Aorta (tissue), 5 donors: ENCODE measurements at regions not wholly inside any gene's neighbourhood (a gene's known extent, or its start where the extent isn't known, plus 50 kb on each side); places are given as distances from the start of the nearest gene placed in this dataset.
"Not testable (repeated sequence)": the region's sequence is repeated elsewhere in the genome, so short reads cannot be mapped to it uniquely, and the experiment has no call there.

Experiments
- ATAC-seq: fragments of 200-7000 bp; cut with Tn5 transposase; one replicate; pipeline ENCODE4 v1.9.1; 2022; ENCODE audit warnings: moderate library complexity; ENCODE audit not compliant: low FRiP score
- DNase-seq, 2 donors: peaks; one replicate each; pipeline ENCODE4 v3.0.0-alpha.2; 2020
- H3K27ac ChIP-seq, 2 donors: one replicate each; pipeline ENCODE4 v1.5.1; 2013; ENCODE audit warnings: low read length in 2 of 2, mild to moderate bottlenecking in 2 of 2, moderate library complexity in 2 of 2, control low read depth in 1 of 2, inconsistent platforms in 1 of 2, low read depth in 1 of 2
- H3K27me3 ChIP-seq, 2 donors: one replicate each; pipeline ENCODE4 v1.6.1; 2013; ENCODE audit warnings: control low read depth in 1 of 2, low read length in 1 of 2, mild to moderate bottlenecking in 1 of 2, moderate library complexity in 1 of 2; ENCODE audit not compliant: insufficient read depth in 2 of 2, control insufficient read depth in 1 of 2
- H3K36me3 ChIP-seq, 2 donors: one replicate each; pipeline ENCODE4 v1.6.1; 2013; ENCODE audit warnings: control low read depth in 1 of 2, low read length in 1 of 2, mild to moderate bottlenecking in 1 of 2; ENCODE audit not compliant: insufficient read depth in 2 of 2, control insufficient read depth in 1 of 2
- H3K4me1 ChIP-seq, 2 donors: one replicate each; pipeline ENCODE4 v1.6.1; 2013; ENCODE audit warnings: low read length in 2 of 2, control low read depth in 1 of 2, mild to moderate bottlenecking in 1 of 2, moderate library complexity in 1 of 2; ENCODE audit not compliant: insufficient read depth in 2 of 2, control insufficient read depth in 1 of 2
- H3K4me3 ChIP-seq, 2 donors: one replicate each; pipeline ENCODE4 v1.5.1; 2013; ENCODE audit warnings: low read length in 2 of 2, control low read depth in 1 of 2, mild to moderate bottlenecking in 1 of 2
- H3K9me3 ChIP-seq: one replicate; pipeline ENCODE4 v1.6.1; 2013; ENCODE audit warnings: mild to moderate bottlenecking, low read length; ENCODE audit not compliant: control insufficient read depth
- WGBS, 2 donors: extraction: QIAGEN DNeasy Blood & Tissue Kit; methylation state at CpG; one replicate each; pipeline ENCODE4 v1.1.7; 2013; 5-methylcytosine and 5-hydroxymethylcytosine counted together
- intact Hi-C, 2 donors: fragments of 100-400 bp; cut with DNase I; formaldehyde crosslinking; loops; one replicate each; pipeline versions ENCODE4 v1.14.2 to v1.15.0; 2022
- donor health status: healthy with polysubstance abuse.
- donor health status: Bipolar disorder and iron deficiency.
- donor health status: DM: no; HTN: no; CAD: no.
- donor health status: DM: no; HTN: no; CAD: no.
- donor health status: DM: yes; HTN: yes; CAD: no.

DNA sequence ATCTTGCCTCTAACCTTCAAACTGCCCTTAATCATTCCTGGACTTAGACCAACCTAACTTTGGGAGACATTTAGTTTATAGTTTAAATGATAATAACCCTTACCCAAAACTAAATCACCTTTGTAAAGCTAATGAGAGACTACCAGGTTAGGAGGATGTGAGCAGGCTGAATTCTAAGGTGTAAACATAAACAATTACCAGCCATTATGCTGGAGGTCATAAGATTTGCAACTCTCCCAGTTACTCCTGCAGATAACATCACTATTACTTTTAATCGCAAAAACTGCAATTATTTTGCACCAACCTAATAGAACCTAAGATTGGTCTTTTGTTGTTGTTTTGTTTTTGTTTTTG lies 86.5 kb upstream of the MSH6 start:
- H3K4me3 ChIP-seq: no peak overlapping the region
- H3K27me3 ChIP-seq: no peaks in the 10 kb centered on the region
- ATAC-seq (no peak), DNase-seq (no peak)
- H3K9me3 ChIP-seq: peaks cover 2% of the 10 kb centered on the region
- no peaks in the 10 kb centered on the region for H3K4me1 ChIP-seq
- 31 to 46% methylated on average over 1 of the region's 1 CpG for WGBS, 2 donors
- H3K27ac ChIP-seq: no peak overlapping the region
- no peaks in the 10 kb centered on the region for H3K36me3 ChIP-seq
- intact Hi-C loops: no loop called here

DNA sequence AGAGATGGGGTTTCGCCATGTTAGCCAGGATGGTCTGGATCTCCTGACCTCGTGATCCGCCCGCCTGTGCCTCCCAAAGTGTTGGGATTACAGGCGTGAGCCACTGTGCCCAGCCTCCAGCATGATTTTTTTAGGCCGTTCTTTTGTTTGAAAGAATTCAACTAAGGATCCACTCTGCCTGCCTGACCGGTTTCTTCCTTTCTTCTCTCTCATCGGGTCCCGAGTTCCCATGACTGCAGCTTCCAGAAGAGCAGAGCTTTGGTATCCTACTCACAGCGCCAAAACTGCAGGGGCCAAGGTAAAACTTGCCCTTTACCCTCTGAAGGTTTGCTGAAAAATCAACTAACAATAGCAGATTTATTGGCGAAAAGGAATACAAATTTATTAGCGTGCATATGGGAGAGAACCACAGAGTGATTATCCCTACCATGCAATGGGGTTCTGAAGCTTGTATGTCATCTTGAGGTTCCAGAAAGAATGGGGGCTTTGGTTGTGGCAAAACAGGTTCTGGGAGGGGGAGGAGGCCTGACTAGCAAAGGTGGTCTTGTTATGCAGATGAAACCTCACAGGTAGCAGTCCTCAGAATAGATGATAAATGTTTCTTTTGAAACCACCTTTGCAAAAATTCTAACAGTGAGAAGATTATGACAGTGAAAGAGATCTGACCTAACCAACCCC lies 87.0 kb upstream of the MSH6 start:
- no peak for DNase-seq
- Histone ChIP-seq H3K27me3 (no peaks in the 10 kb centered on the region), H3K27ac (no peak overlapping the region), H3K36me3 (no peaks in the 10 kb centered on the region), H3K4me3 (no peak overlapping the region), H3K4me1 (no peaks in the 10 kb centered on the region), H3K9me3 (peaks cover 2% of the 10 kb centered on the region)
- no peak for ATAC-seq
- 42 to 49% methylated on average over 10 to 12 of the region's 12 CpGs for WGBS, 2 donors
- intact Hi-C loops: no loop called here

DNA sequence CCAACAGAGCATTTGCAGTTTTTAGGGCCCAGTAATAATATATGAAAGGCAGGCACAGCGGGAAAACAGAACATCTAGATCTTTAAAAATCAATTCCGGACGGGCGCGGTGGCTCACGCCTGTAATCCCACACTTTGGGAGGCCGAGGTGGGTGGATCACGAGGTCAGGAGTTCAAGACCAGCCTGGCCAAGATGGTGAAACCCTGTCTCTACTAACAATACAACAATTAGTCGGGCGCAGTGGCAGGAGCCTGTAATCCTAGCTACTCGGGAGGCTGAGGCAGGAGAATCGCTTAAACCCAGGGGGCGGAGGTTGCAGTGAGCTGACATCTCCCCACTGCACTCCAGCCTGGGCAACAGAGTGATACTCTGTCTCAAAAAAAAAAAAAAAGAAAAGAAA lies 88.5 kb upstream of the MSH6 start:
- H3K27ac ChIP-seq, intact Hi-C loops, H3K9me3 ChIP-seq, DNase-seq, H3K27me3 ChIP-seq, H3K36me3 ChIP-seq, ATAC-seq, H3K4me1 ChIP-seq, H3K4me3 ChIP-seq: not testable (repeated sequence)
- WGBS, 2 donors: 91 to 94% methylated on average over 13 of the region's 13 CpGs

- H3K27me3 ChIP-seq, H3K9me3 ChIP-seq, H3K4me1 ChIP-seq, ATAC-seq, H3K4me3 ChIP-seq, intact Hi-C loops, H3K27ac ChIP-seq, DNase-seq, H3K36me3 ChIP-seq: not testable (repeated sequence)
- WGBS, 2 donors: 97% methylated on average over 31 to 41 of the region's 44 CpGs
These were observed 92.1 kb upstream of the MSH6 start for GRCh38 chr2:47690706-47691325.

DNA sequence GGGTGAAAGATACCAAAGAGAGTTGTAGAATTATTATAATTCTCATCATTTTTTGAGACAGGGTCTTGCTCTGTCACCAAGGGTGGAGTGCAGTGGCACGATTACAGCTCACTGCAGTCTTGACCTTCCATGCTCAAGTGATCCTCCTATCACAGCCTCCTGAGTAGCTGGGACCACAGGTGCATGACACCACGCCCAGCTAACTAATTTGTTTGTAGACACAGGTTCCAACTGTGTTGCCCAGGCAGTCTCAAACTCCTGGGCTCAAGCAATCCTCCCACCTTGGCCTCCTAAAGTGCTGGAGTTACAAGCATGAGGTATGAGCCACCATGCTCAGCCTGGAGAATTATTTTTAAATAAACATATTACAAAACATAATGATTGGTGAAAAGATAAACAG lies 92.8 kb upstream of the MSH6 start:
- intact Hi-C loops: no loop called here
- no peak overlapping the region for H3K4me3 ChIP-seq
- ATAC-seq (no peak), DNase-seq (no peak)
- H3K9me3 ChIP-seq: no peaks in the 10 kb centered on the region
- H3K36me3 ChIP-seq: no peaks in the 10 kb centered on the region
- no peaks in the 10 kb centered on the region for H3K4me1 ChIP-seq
- WGBS, 2 donors: 84 to 86% methylated on average over 2 of the region's 2 CpGs
- H3K27ac ChIP-seq: no peak overlapping the region
- no peaks in the 10 kb centered on the region for H3K27me3 ChIP-seq

DNA sequence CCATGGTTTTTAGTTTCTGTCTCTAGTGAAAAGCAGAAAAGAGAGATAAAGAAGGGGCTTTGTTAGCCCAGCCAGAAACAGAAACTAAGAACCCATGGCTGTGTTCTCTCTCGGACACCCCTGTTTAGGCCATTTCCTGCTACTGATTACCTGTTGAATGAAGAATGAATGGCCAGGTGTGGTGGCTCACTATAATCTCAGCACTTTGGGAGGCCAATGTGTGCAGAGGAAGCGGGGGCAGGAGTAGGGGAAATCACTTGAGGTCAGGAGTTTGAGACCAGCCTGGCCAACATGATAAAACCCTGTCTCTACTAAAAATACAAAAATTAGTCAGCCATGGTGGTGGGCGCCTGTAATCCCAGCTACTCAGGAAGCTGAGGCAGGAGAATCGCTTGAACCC lies 93.8 kb upstream of the MSH6 start:
- WGBS, 2 donors: 88 to 93% methylated on average over 4 of the region's 4 CpGs

DNA sequence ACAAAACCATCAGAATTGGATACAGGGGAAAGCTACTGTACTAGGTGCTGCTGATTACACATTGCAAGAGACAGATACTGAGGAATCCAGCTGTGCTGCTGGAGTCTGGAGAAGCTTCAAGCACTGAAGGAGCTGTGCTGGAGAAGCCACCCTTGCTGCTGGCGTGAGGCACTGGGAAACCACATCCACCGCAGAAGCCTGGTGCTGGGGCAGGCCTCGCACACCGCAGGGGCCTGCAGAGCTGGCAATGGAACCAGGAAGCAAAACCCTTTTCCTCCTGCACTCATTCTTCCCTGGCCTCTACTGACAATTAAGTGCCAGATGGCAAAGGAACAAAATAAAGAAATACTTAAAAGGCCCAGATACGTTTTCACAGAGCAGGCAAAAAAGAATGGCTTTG lies 94.4 kb upstream of the MSH6 start:
- DNase-seq (no peak), ATAC-seq (no peak)
- Histone ChIP-seq H3K27me3 (no peaks in the 10 kb centered on the region), H3K4me1 (no peaks in the 10 kb centered on the region), H3K27ac (no peak overlapping the region), H3K36me3 (no peaks in the 10 kb centered on the region), H3K9me3 (no peaks in the 10 kb centered on the region), H3K4me3 (no peak overlapping the region)
- WGBS, 2 donors: 63 to 68% methylated on average over 5 of the region's 5 CpGs
- intact Hi-C loops: no loop called here

More for the DNA sequence above, 93.8 kb upstream of the MSH6 start:
- H3K27me3 ChIP-seq, H3K9me3 ChIP-seq, DNase-seq, H3K4me3 ChIP-seq, intact Hi-C loops, H3K27ac ChIP-seq, H3K4me1 ChIP-seq, H3K36me3 ChIP-seq, ATAC-seq: not testable (repeated sequence)

DNA sequence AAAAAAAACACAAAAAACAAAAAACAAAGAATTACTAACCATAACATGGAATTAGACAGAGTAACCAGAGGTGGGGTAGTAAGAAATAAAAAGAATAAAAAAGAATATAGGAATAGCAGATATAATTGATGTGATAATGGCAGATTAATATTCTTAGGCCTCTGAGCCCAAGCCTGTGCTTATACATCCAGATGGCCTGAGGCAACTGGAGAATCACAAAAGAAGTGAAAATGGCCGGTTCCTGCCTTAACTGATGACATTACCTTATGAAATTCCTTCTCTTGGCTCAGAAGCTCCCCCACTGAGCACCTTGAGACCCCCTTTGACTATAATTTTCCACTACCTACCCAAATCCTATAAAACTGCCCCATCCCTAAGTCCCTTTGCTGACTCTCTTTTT lies 95.1 kb upstream of the MSH6 start:
- Histone ChIP-seq H3K36me3 (no peaks in the 10 kb centered on the region), H3K27ac (no peak overlapping the region), H3K27me3 (no peaks in the 10 kb centered on the region), H3K9me3 (no peaks in the 10 kb centered on the region), H3K4me1 (no peaks in the 10 kb centered on the region), H3K4me3 (no peak overlapping the region)
- intact Hi-C loops: no loop called here
- DNase-seq (no peak), ATAC-seq (no peak)
- WGBS, 2 donors: 95 to 96% methylated on average over 1 of the region's 1 CpG

GRCh38 chr2:47686018-47686417 lies 96.9 kb upstream of the MSH6 start:
- no peak overlapping the region for H3K27ac ChIP-seq
- DNase-seq: no peak
- H3K27me3 ChIP-seq: no peaks in the 10 kb centered on the region
- no peaks in the 10 kb centered on the region for H3K36me3 ChIP-seq
- intact Hi-C loops: no loop called here
- ATAC-seq: no peak
- H3K4me3 ChIP-seq: no peak overlapping the region
- H3K9me3 ChIP-seq: no peaks in the 10 kb centered on the region
- WGBS, 2 donors: 62 to 68% methylated on average over 5 of the region's 5 CpGs
- H3K4me1 ChIP-seq: no peaks in the 10 kb centered on the region
